Mammary epithelial cell (primary cell): ENCODE measurements at regions not wholly inside any gene's neighbourhood (a gene's known extent, or its start where the extent isn't known, plus 50 kb on each side); places are given as distances from the start of the nearest gene placed in this dataset.

Experiments
- EZH2 ChIP-seq: IDR thresholded peaks from 2 replicates; pipeline ENCODE4 v1.6.1; 2012; ENCODE audit warnings: low read length, inconsistent platforms, borderline replicate concordance
- TF ChIP-seq, protein P1 (sequence below), 2 donors: IDR thresholded peaks in 1 of 2; conservative IDR thresholded peaks in 1 of 2; 2 replicates each; pipeline ENCODE4 v1.5.1; 2011 to 2012; ENCODE audit warnings: inconsistent platforms in 2 of 2, low read length in 2 of 2, mild to moderate bottlenecking in 2 of 2, control low read depth in 1 of 2, low read depth in 1 of 2; ENCODE audit not compliant: insufficient read depth in 1 of 2; ENCODE audit errors: extremely low read depth in 1 of 2

DNA sequence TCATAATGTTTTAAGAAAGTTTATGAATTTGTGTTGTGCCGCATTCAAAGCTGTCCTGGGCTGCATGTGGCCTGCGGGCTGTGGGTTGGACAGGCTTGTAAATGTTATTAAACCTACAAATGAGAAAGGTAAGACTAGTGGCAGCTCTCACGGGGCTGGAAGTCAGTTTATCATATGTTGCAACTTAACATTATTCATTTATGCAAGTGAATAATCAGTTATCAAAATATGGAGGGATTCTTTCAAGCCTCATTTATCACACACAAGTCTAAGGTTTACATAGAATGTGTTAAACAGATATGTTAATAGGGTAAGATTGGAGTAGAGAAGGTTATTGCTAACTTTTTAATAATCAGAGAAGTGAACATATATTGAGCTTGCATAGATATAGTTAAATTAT, 442.5 kb upstream of the RGS6 start:
- TF ChIP-seq, protein P1, sequence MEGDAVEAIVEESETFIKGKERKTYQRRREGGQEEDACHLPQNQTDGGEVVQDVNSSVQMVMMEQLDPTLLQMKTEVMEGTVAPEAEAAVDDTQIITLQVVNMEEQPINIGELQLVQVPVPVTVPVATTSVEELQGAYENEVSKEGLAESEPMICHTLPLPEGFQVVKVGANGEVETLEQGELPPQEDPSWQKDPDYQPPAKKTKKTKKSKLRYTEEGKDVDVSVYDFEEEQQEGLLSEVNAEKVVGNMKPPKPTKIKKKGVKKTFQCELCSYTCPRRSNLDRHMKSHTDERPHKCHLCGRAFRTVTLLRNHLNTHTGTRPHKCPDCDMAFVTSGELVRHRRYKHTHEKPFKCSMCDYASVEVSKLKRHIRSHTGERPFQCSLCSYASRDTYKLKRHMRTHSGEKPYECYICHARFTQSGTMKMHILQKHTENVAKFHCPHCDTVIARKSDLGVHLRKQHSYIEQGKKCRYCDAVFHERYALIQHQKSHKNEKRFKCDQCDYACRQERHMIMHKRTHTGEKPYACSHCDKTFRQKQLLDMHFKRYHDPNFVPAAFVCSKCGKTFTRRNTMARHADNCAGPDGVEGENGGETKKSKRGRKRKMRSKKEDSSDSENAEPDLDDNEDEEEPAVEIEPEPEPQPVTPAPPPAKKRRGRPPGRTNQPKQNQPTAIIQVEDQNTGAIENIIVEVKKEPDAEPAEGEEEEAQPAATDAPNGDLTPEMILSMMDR (conservative IDR thresholded peaks at IDR 0.05 in 1 of 2, IDR thresholded peaks at IDR 0.05 in 1 of 2; ENCODE audit: extremely low read depth in 1 of 2, insufficient read depth in 1 of 2, low read depth in 1 of 2, low read length in 2 of 2) = no peak
- TF ChIP-seq EZH2 = no peak
